Psoas muscle (tissue), 7 donors: ENCODE measurements at regions not wholly inside any gene's neighbourhood (a gene's known extent, or its start where the extent isn't known, plus 50 kb on each side); places are given as distances from the start of the nearest gene placed in this dataset.

Experiments used
- ATAC-seq, 4 donors: fragments of 200-7000 bp; cut with Tn5 transposase; one replicate each; pipeline ENCODE4 v1.9.1; 2020; ENCODE audit warnings: moderate library complexity in 3 of 4, mild to moderate bottlenecking in 2 of 4
- DNase-seq, 2 donors: peaks; one replicate each; pipeline ENCODE4 v3.0.0-alpha.2; 2020
- H3K27ac ChIP-seq: fragments of 200-600 bp; one replicate; pipeline ENCODE4 v1.8.0; 2022
- H3K27me3 ChIP-seq, 3 donors: fragments of 200-600 bp in 1 of 3; one replicate each; pipeline versions ENCODE4 v1.6.1 to v1.8.0; 2013 to 2022; ENCODE audit warnings: low read length in 2 of 3, mild to moderate bottlenecking in 2 of 3, moderate library complexity in 1 of 3; ENCODE audit not compliant: insufficient read depth in 3 of 3
- H3K36me3 ChIP-seq, 2 donors: fragments of 200-600 bp in 1 of 2; one replicate each; pipeline versions ENCODE4 v1.6.1 to v1.8.0; 2013 to 2022; ENCODE audit warnings: low read depth in 1 of 2, mild to moderate bottlenecking in 1 of 2, moderate library complexity in 1 of 2; ENCODE audit not compliant: insufficient read depth in 1 of 2
- H3K4me1 ChIP-seq: fragments of 200-600 bp; one replicate; pipeline ENCODE4 v1.8.0; 2022
- H3K4me3 ChIP-seq: fragments of 200-600 bp; one replicate; pipeline ENCODE4 v1.8.0; 2022; ENCODE audit warnings: mild to moderate bottlenecking
- H3K9me3 ChIP-seq: fragments of 200-600 bp; one replicate; pipeline ENCODE4 v1.8.0; 2022
- WGBS, 3 donors: extraction: QIAGEN DNeasy Blood & Tissue Kit; methylation state at CpG; one replicate each; pipeline versions ENCODE4 v1.1.6 to v1.1.7; 2013; 5-methylcytosine and 5-hydroxymethylcytosine counted together
- intact Hi-C, 2 donors: fragments of 100-400 bp; cut with DNase I; formaldehyde crosslinking; loops; one replicate each; pipeline versions ENCODE4 v1.11.0 to v1.14.2; 2022
- TF ChIP-seq, protein P1 (sequence below): fragments of 200-600 bp; IDR thresholded peaks from one replicate; pipeline ENCODE4 v1.8.0; 2022; ENCODE audit warnings: antibody characterized with exemption
- donor health status: healthy with polysubstance abuse.
- donor health status: DM: no; HTN: no; CAD: no; lungs with moderate emphysema.
- donor health status: Bipolar disorder and iron deficiency.
- donor health status: healthy.
- donor health status: DM: yes; HTN: yes; CAD: no.
- donor health status: DM: no; HTN: no; CAD: no.
- donor health status: DM: yes; HTN: yes; CAD: no.

DNA sequence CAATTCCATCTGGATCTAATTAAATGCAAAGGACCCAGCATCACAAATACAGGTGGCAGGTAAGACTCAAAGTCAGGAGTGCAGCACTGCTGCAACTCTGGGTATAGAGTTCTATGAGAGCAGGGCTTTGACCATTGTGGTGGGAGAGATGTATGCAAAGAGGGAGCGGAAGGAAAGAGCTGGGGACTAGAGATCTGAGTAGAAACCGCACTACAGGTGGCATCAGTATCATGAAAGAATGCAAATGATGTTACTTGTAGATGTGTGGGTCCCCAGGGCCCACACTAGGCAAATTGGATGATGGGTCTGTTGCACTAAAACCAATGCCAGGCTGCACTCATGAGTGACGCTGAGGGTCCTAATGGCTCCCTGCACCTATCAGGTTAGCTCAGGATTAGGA, 287.1 kb upstream of the ASIC2 start:
- Histone ChIP-seq H3K9me3 (no peaks in the 10 kb centered on the region), H3K4me1 (no peaks in the 10 kb centered on the region), H3K27me3 (peaks cover 0 to 4% (median 0%) of the 10 kb centered on the region in 3 donors), H3K4me3 (no peak overlapping the region), H3K27ac (no peak overlapping the region), H3K36me3 (no peaks in the 10 kb centered on the region)
- ATAC-seq (no peak), DNase-seq (no peak)
- intact Hi-C loops = no loop called here
- 92 to 94% (median 94%) methylated on average over 3 of the region's 3 CpGs for WGBS, 3 donors
- TF ChIP-seq, protein P1, sequence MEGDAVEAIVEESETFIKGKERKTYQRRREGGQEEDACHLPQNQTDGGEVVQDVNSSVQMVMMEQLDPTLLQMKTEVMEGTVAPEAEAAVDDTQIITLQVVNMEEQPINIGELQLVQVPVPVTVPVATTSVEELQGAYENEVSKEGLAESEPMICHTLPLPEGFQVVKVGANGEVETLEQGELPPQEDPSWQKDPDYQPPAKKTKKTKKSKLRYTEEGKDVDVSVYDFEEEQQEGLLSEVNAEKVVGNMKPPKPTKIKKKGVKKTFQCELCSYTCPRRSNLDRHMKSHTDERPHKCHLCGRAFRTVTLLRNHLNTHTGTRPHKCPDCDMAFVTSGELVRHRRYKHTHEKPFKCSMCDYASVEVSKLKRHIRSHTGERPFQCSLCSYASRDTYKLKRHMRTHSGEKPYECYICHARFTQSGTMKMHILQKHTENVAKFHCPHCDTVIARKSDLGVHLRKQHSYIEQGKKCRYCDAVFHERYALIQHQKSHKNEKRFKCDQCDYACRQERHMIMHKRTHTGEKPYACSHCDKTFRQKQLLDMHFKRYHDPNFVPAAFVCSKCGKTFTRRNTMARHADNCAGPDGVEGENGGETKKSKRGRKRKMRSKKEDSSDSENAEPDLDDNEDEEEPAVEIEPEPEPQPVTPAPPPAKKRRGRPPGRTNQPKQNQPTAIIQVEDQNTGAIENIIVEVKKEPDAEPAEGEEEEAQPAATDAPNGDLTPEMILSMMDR = no peak

DNA sequence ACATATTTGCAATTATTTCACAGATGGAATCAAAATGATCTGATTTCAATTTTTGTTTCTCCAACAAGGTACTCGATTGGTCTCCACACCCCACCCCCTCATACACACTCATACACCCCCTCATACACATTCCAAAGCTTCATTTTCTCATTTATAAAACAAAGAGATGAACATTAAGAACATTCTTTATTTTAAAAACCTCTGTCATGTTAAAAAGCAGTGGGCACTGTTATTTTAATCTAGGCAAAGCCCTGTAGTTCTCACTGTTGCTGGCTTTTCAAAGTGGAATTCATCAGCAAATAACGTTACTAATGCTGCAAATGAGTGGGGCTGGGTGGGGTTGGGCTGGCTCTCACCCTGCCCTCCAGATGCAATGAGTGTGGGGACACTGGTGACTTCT, 289.6 kb upstream of the ASIC2 start:
- intact Hi-C loops = no loop called here
- WGBS, 3 donors = 73 to 82% (median 77%) methylated on average over 2 of the region's 2 CpGs
- no peaks in the 10 kb centered on the region for H3K9me3 ChIP-seq
- H3K27me3 ChIP-seq = peaks cover 0 to 6% (median 0%) of the 10 kb centered on the region in 3 donors
- no peaks in the 10 kb centered on the region for H3K36me3 ChIP-seq
- ATAC-seq (no peak), DNase-seq (no peak)
- H3K4me1 ChIP-seq = no peaks in the 10 kb centered on the region
- H3K27ac ChIP-seq = no peak overlapping the region
- TF ChIP-seq, protein P1 = no peak
- no peak overlapping the region for H3K4me3 ChIP-seq

DNA sequence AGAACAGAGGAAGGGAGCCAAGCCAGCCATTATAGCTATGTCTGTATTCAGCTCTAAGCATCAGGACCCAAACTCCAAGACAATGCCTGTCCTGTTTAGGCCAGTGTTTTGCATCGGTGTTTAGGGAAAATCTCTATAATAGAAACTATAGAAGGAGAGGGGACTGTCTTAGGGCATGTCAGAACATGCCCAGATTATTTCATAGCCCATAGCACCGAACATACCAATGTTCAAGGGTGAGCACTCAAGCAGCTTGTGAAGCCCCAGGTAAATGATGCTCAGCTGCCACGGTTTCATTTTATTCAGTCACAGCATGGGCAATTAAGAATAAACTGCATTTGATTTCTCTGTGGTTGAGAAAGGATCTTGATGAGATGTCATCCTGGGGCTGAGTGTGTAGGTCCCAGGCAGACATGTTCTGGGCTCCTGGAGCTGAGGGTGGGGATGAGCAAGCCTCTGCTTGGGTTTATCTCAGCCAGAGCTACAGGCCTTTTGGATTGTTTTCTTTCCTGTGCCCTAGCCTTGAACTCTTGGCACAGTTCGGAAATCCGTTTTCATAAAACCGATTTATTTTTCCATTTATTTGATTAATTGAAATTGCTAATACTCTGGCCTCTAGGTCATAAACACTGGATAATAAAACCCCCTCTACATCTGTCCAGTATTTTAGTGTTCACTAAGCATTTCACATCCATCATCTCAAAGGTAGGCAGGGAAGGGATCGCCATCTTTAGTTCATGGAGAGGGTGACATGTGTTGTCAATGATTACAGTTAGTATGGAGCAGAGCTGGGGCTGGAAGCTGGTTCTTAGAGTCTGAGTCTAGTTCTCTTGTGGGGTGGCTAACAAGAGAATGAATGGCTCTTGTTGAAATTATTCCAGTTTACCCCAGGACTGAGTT, 290.7 kb upstream of the ASIC2 start:
- H3K9me3 ChIP-seq = no peaks in the 10 kb centered on the region
- DNase-seq = no peak
- H3K4me3 ChIP-seq = no peak overlapping the region
- H3K36me3 ChIP-seq = no peaks in the 10 kb centered on the region
- no peak for ATAC-seq
- intact Hi-C loops = no loop called here
- TF ChIP-seq, protein P1 = no peak
- H3K27ac ChIP-seq = no peak overlapping the region
- peaks cover 0 to 4% (median 0%) of the 10 kb centered on the region in 3 donors for H3K27me3 ChIP-seq
- no peaks in the 10 kb centered on the region for H3K4me1 ChIP-seq
- 80 to 84% (median 82%) methylated on average over 7 of the region's 7 CpGs for WGBS, 3 donors

DNA sequence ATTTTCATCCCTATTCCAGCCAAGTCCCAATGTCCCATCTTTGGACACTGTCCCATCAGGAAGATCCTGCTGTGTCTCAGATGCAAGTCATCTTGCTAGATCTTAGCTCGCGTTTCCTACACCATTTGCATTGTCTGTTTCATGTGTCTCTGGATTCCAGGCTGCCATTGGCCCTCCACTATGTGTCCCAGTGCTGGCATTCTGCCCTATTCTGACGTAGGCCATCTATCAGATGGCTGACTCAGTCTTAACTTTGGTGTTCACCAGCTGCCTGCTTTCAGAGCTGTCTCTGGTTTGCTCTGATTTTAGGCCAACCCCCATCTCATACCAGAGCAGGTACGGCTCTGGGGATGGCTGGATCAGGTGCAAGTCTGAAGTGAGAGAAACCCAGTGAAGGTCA, 300.9 kb upstream of the ASIC2 start:
- no peak overlapping the region for H3K4me3 ChIP-seq
- peaks cover 0 to 9% (median 4%) of the 10 kb centered on the region in 3 donors for H3K27me3 ChIP-seq
- no peak overlapping the region for H3K27ac ChIP-seq
- ATAC-seq (no peak), DNase-seq (no peak)
- no peaks in the 10 kb centered on the region for H3K36me3 ChIP-seq
- 60 to 69% (median 64%) methylated on average over 4 of the region's 4 CpGs for WGBS, 3 donors
- no peaks in the 10 kb centered on the region for H3K9me3 ChIP-seq
- TF ChIP-seq, protein P1 = no peak
- H3K4me1 ChIP-seq = no peaks in the 10 kb centered on the region
- intact Hi-C loops = no loop called here
